CD14-positive monocyte (primary cell): ENCODE measurements at regions not wholly inside any gene's neighbourhood (a gene's known extent, or its start where the extent isn't known, plus 50 kb on each side); places are given as distances from the start of the nearest gene placed in this dataset.

Experiments used
- DNase-seq, 3 donors: peaks; one replicate each; pipeline ENCODE4 v3.0.0-alpha.2; 2011 to 2022
- H2AFZ ChIP-seq: 2 replicates; pipeline ENCODE4 v1.6.0; 2012; ENCODE audit warnings: mild to moderate bottlenecking, low read depth, low read length, inconsistent platforms; ENCODE audit not compliant: insufficient read depth, poor library complexity, severe bottlenecking
- H3K27ac ChIP-seq, 2 donors: 1 replicate in 1 of 2; 2 replicates in 1 of 2; pipeline ENCODE4 v1.5.1; 2012 to 2013; ENCODE audit warnings: low read length in 2 of 2, control low read depth in 1 of 2, inconsistent platforms in 1 of 2, low read depth in 1 of 2, mild to moderate bottlenecking in 1 of 2
- H3K27me3 ChIP-seq, 2 donors: one replicate each; pipeline versions ENCODE4 v1.6.0 to v1.6.1; 2011 to 2013; ENCODE audit warnings: low read length in 2 of 2; ENCODE audit not compliant: control insufficient read depth in 2 of 2, insufficient read depth in 2 of 2
- H3K36me3 ChIP-seq, 2 donors: replicated peaks in 1 of 2; 1 replicate in 1 of 2; 2 replicates in 1 of 2; pipeline versions ENCODE4 v1.5.1 to v1.6.1; 2012 to 2013; ENCODE audit warnings: low read length in 2 of 2, control low read depth in 1 of 2, inconsistent platforms in 1 of 2, mild to moderate bottlenecking in 1 of 2; ENCODE audit not compliant: insufficient read depth in 2 of 2, control insufficient read depth in 1 of 2
- H3K4me1 ChIP-seq, 2 donors: 1 replicate in 1 of 2; 2 replicates in 1 of 2; pipeline versions ENCODE4 v1.5.1 to v1.6.1; 2012 to 2013; ENCODE audit warnings: low read length in 2 of 2, control low read depth in 1 of 2, inconsistent platforms in 1 of 2, mild to moderate bottlenecking in 1 of 2, moderate library complexity in 1 of 2; ENCODE audit not compliant: insufficient read depth in 2 of 2, control insufficient read depth in 1 of 2
- H3K4me2 ChIP-seq: replicated peaks from 2 replicates; pipeline ENCODE3; 2012; ENCODE audit warnings: low read length, moderate library complexity, mild to moderate bottlenecking; ENCODE audit not compliant: poor library complexity, severe bottlenecking; ENCODE audit errors: extremely low read depth
- H3K4me3 ChIP-seq, 3 experiments: fragments of 200-600 bp in 1 of 3; sonication (generic) in 1 of 3; replicated peaks in 1 of 3; 1 replicate in 2 of 3; 2 replicates in 1 of 3; pipeline ENCODE4 v1.5.1; 2011 to 2013; ENCODE audit warnings: low read length in 3 of 3, mild to moderate bottlenecking in 3 of 3, control low read depth in 2 of 3, low read depth in 2 of 3, inconsistent platforms in 1 of 3, moderate library complexity in 1 of 3
- H3K79me2 ChIP-seq: 2 replicates; pipeline ENCODE4 v1.6.0; 2012; ENCODE audit warnings: mild to moderate bottlenecking, control low read depth, inconsistent platforms, low read length, moderate library complexity; ENCODE audit not compliant: insufficient read depth
- H3K9ac ChIP-seq: 2 replicates; pipeline ENCODE4 v1.6.0; 2017; ENCODE audit warnings: low read length, mild to moderate bottlenecking; ENCODE audit not compliant: insufficient read depth, poor library complexity, severe bottlenecking
- H3K9me3 ChIP-seq, 2 donors: replicated peaks in 1 of 2; 1 replicate in 1 of 2; 2 replicates in 1 of 2; pipeline versions ENCODE4 v1.5.1 to v1.6.1; 2012 to 2013; ENCODE audit warnings: low read length in 2 of 2, control low read depth in 1 of 2; ENCODE audit not compliant: control insufficient read depth in 1 of 2, insufficient read depth in 1 of 2
- H4K20me1 ChIP-seq: 2 replicates; pipeline ENCODE4 v1.6.0; 2012; ENCODE audit warnings: mild to moderate bottlenecking, low read length, control low read depth, moderate library complexity; ENCODE audit not compliant: insufficient read depth
- H3K27ac Mint-ChIP-seq, 7 donors: one replicate each; pipeline ENCODE4 v1.8.0; 2020; ENCODE audit warnings: mild to moderate bottlenecking in 7 of 7, mixed read lengths in 7 of 7, moderate library complexity in 6 of 7, inconsistent platforms in 2 of 7
- H3K27me3 Mint-ChIP-seq, 3 donors: one replicate each; pipeline ENCODE4 v1.8.0; 2021 to 2022; ENCODE audit warnings: low read depth in 3 of 3, mild to moderate bottlenecking in 3 of 3, mixed read lengths in 3 of 3, moderate library complexity in 3 of 3, inconsistent platforms in 1 of 3
- H3K36me3 Mint-ChIP-seq, 2 donors: one replicate each; pipeline ENCODE4 v1.8.0; 2020; ENCODE audit warnings: mixed read lengths in 2 of 2, inconsistent platforms in 1 of 2, mild to moderate bottlenecking in 1 of 2
- H3K4me1 Mint-ChIP-seq: one replicate; pipeline ENCODE4 v1.8.0; 2020; ENCODE audit warnings: mild to moderate bottlenecking, mixed read lengths
- H3K4me3 Mint-ChIP-seq, 2 donors: one replicate each; pipeline ENCODE4 v1.8.0; 2020; ENCODE audit warnings: mild to moderate bottlenecking in 2 of 2, mixed read lengths in 2 of 2, moderate library complexity in 1 of 2
- H3K9me3 Mint-ChIP-seq, 7 donors: one replicate each; pipeline ENCODE4 v1.8.0; 2020 to 2022; ENCODE audit warnings: mixed read lengths in 7 of 7, mild to moderate bottlenecking in 6 of 7, moderate library complexity in 6 of 7, inconsistent platforms in 2 of 7
- WGBS: methylation state at CpG from one replicate; pipeline ENCODE4 v1.1.5; 2013; ENCODE audit warnings: missing lambda C conversion rate; ENCODE audit not compliant: insufficient coverage; 5-methylcytosine and 5-hydroxymethylcytosine counted together
- intact Hi-C, 2 donors: fragments of 100-400 bp; cut with micrococcal nuclease; formaldehyde crosslinking; loops; one replicate each; pipeline versions ENCODE4 v1.15.0 to v1.15.1; 2023
- TF ChIP-seq, protein P1 (sequence below): fragments of 200-600 bp; IDR thresholded peaks from one replicate; pipeline ENCODE4 v1.8.0; 2022; ENCODE audit warnings: antibody characterized with exemption, mild to moderate bottlenecking

DNA sequence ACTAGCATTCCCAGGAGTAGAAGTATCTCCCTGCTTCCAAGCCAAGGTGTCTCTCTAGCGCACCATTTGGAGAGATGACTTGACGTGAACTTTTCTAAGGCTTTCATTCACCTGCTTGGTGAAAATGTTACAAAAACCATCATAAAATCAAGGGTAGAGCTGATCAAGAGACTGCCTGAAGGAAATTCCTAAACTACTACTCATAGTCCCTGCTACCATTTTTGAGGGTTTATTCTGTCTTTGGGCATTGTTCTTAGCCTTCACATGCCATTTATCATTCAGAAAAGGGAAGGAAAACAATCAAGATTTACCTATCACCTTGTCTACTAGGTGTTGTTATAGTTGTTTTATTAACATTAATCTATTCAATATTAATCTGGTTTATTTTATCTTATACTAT, 525.8 kb downstream of the NTRK3 start:
- no peaks in the 10 kb centered on the region for H3K79me2 ChIP-seq
- H3K4me2 ChIP-seq = no peak overlapping the region
- TF ChIP-seq, protein P1, sequence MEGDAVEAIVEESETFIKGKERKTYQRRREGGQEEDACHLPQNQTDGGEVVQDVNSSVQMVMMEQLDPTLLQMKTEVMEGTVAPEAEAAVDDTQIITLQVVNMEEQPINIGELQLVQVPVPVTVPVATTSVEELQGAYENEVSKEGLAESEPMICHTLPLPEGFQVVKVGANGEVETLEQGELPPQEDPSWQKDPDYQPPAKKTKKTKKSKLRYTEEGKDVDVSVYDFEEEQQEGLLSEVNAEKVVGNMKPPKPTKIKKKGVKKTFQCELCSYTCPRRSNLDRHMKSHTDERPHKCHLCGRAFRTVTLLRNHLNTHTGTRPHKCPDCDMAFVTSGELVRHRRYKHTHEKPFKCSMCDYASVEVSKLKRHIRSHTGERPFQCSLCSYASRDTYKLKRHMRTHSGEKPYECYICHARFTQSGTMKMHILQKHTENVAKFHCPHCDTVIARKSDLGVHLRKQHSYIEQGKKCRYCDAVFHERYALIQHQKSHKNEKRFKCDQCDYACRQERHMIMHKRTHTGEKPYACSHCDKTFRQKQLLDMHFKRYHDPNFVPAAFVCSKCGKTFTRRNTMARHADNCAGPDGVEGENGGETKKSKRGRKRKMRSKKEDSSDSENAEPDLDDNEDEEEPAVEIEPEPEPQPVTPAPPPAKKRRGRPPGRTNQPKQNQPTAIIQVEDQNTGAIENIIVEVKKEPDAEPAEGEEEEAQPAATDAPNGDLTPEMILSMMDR = no peak
- no peak for DNase-seq
- no peak overlapping the region for H3K4me3 ChIP-seq
- no peak overlapping the region for H3K9ac ChIP-seq
- H3K36me3 ChIP-seq = no peaks in the 10 kb centered on the region
- no peaks in the 10 kb centered on the region for H4K20me1 ChIP-seq
- intact Hi-C loops = no loop called here
- Mint-ChIP-seq H3K36me3 (no peaks in the 10 kb centered on the region), H3K9me3 (peaks cover 0 to 10% (median 2%) of the 10 kb centered on the region in 7 donors), H3K4me1 (no peaks in the 10 kb centered on the region), H3K27me3 (peaks cover 0 to 4% (median 2%) of the 10 kb centered on the region in 3 donors), H3K27ac (no peak overlapping the region), H3K4me3 (no peak overlapping the region)
- no peaks in the 10 kb centered on the region for H3K27me3 ChIP-seq
- H2AFZ ChIP-seq = no peak overlapping the region
- H3K27ac ChIP-seq = no peak overlapping the region
- H3K9me3 ChIP-seq = no peaks in the 10 kb centered on the region
- WGBS = no CpG with 5 or more reads among the region's 2 CpGs
- H3K4me1 ChIP-seq = no peaks in the 10 kb centered on the region

DNA sequence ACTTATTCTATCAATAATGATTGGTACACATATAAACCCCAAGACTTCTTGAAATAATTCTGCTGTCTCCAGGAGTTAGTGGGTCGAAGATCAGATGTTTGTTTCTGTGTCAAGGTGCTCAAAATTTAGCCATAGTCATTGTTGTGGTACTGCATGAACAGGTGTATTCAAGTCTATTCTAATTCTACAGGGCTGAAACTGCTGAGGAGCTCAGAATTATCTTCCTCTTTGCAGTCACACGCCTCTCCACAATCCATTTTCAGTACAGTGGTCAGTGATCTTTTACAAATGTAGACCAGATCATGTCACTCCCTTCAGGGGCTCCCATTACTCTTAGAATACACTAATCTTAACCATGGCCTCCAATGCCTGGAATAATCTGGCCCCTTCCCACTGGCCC, 527.5 kb downstream of the NTRK3 start:
- Mint-ChIP-seq H3K27ac (peak overlapping the region in 1 of 7 donors; percentile 0), H3K27me3 (peaks cover 1 to 2% (median 2%) of the 10 kb centered on the region in 3 donors)
- no peak for DNase-seq

More for the DNA sequence above, 527.5 kb downstream of the NTRK3 start:
- H2AFZ ChIP-seq = no peak overlapping the region
- Mint-ChIP-seq H3K4me3 (no peak overlapping the region), H3K9me3 (peaks cover 0 to 10% (median 2%) of the 10 kb centered on the region in 7 donors), H3K4me1 (peaks cover 7% of the 10 kb centered on the region), H3K36me3 (no peaks in the 10 kb centered on the region)
- no peaks in the 10 kb centered on the region for H3K36me3 ChIP-seq
- H3K79me2 ChIP-seq = no peaks in the 10 kb centered on the region
- intact Hi-C loops = no loop called here
- WGBS = 57% methylated on average over 1 of the region's 2 CpGs
- H3K4me3 ChIP-seq = no peak overlapping the region
- H3K27me3 ChIP-seq = no peaks in the 10 kb centered on the region
- no peaks in the 10 kb centered on the region for H3K9me3 ChIP-seq
- H3K4me1 ChIP-seq = peaks cover 9% of the 10 kb centered on the region in 2 donors
- no peaks in the 10 kb centered on the region for H4K20me1 ChIP-seq
- H3K4me2 ChIP-seq = no peak overlapping the region
- no peak overlapping the region for H3K27ac ChIP-seq
- TF ChIP-seq, protein P1 = no peak
- H3K9ac ChIP-seq = no peak overlapping the region
